HG03439 (cell line): ENCODE measurements at regions not wholly inside any gene's neighbourhood (a gene's known extent, or its start where the extent isn't known, plus 50 kb on each side); places are given as distances from the start of the nearest gene placed in this dataset.
"Not testable (repeated sequence)": the region's sequence is repeated elsewhere in the genome, so short reads cannot be mapped to it uniquely, and the experiment has no call there.

Source experiments
- ATAC-seq: cut with Tn5 transposase; IDR thresholded peaks from one replicate; pipeline ENCODE4 v1.9.1; 2021; ENCODE audit warnings: mild to moderate bottlenecking, moderate library complexity; ENCODE audit not compliant: unreplicated experiment

GRCh38 chr9:124164811-124165210 lies 92.9 kb upstream of the NEK6 start:
- ATAC-seq: no peak

GRCh38 chr9:124174433-124174832 lies 83.3 kb upstream of the NEK6 start:
- no peak for ATAC-seq

- not testable (repeated sequence) for ATAC-seq
Measured at GRCh38 chr9:124177522-124177921, 80.2 kb upstream of the NEK6 start.

GRCh38 chr9:124179196-124180071 lies 78.3 kb upstream of the NEK6 start:
- ATAC-seq: no peak

- no peak for ATAC-seq
Measured at GRCh38 chr9:124180557-124180956, 77.2 kb upstream of the NEK6 start.

- no peak for ATAC-seq
Measured at GRCh38 chr9:124182741-124183140, 75.0 kb upstream of the NEK6 start.

- no peak for ATAC-seq
Measured at GRCh38 chr9:124183772-124184171, 74.0 kb upstream of the NEK6 start.

GRCh38 chr9:124185413-124185812 lies 72.3 kb upstream of the NEK6 start:
- ATAC-seq: no peak

- ATAC-seq: no peak
Measured at GRCh38 chr9:124187311-124187710, 70.4 kb upstream of the NEK6 start.

GRCh38 chr9:124188331-124189110 lies 69.2 kb upstream of the NEK6 start:
- no peak for ATAC-seq

- no peak for ATAC-seq
Measured at GRCh38 chr9:124190761-124191160, 67.0 kb upstream of the NEK6 start.

- no peak for ATAC-seq
Measured at GRCh38 chr9:124191691-124192395, 65.9 kb upstream of the NEK6 start.

GRCh38 chr9:124196814-124197176 lies 61.0 kb upstream of the NEK6 start:
- ATAC-seq: no peak

- peak; percentile 59 for ATAC-seq
Measured at GRCh38 chr9:124197177-124198095, 60.3 kb upstream of the NEK6 start.

- ATAC-seq: no peak
Measured at GRCh38 chr9:124198331-124198730, 59.4 kb upstream of the NEK6 start.

- ATAC-seq: no peak
Measured at GRCh38 chr9:124198948-124199347, 58.8 kb upstream of the NEK6 start.

- ATAC-seq: no peak
Measured at GRCh38 chr9:124199474-124199873, 58.3 kb upstream of the NEK6 start.

- ATAC-seq: peak; percentile 78
Measured at GRCh38 chr9:124202447-124202971, 55.2 kb upstream of the NEK6 start.

GRCh38 chr9:124205686-124206352 lies 51.9 kb upstream of the NEK6 start:
- no peak for ATAC-seq

GRCh38 chr9:124206391-124206790 lies 51.4 kb upstream of the NEK6 start:
- ATAC-seq: no peak
